Heart right ventricle (tissue), 16 donors: ENCODE measurements at regions not wholly inside any gene's neighbourhood (a gene's known extent, or its start where the extent isn't known, plus 50 kb on each side); places are given as distances from the start of the nearest gene placed in this dataset.

Experiments used
- ATAC-seq, 8 donors: fragments of 200-7000 bp; cut with Tn5 transposase; one replicate each; pipeline ENCODE4 v1.9.1; 2020; ENCODE audit warnings: mild to moderate bottlenecking in 8 of 8, moderate library complexity in 8 of 8, moderate number of reproducible peaks in 1 of 8
- DNase-seq, 2 donors: peaks; one replicate each; pipeline ENCODE4 v3.0.0-alpha.2; 2020
- H3K27ac ChIP-seq, 10 donors: fragments of 200-600 bp; sonication (generic) in 2 of 10; one replicate each; pipeline versions ENCODE4 v1.5.0 to v1.8.0; 2020 to 2022; ENCODE audit warnings: mild to moderate bottlenecking in 3 of 10
- H3K27me3 ChIP-seq, 7 donors: fragments of 200-600 bp; one replicate each; pipeline ENCODE4 v1.8.0; 2021 to 2022; ENCODE audit warnings: mild to moderate bottlenecking in 2 of 7
- H3K36me3 ChIP-seq, 9 donors: fragments of 200-600 bp; sonication (generic) in 1 of 9; one replicate each; pipeline versions ENCODE4 v1.5.0 to v1.8.0; 2020 to 2022; ENCODE audit warnings: mild to moderate bottlenecking in 2 of 9
- H3K4me1 ChIP-seq, 9 donors: fragments of 200-600 bp; sonication (generic) in 1 of 9; one replicate each; pipeline versions ENCODE4 v1.5.0 to v1.8.0; 2020 to 2022; ENCODE audit warnings: mild to moderate bottlenecking in 4 of 9
- H3K4me3 ChIP-seq, 10 donors: fragments of 200-600 bp; sonication (generic) in 2 of 10; one replicate each; pipeline versions ENCODE4 v1.5.0 to v1.8.0; 2020 to 2022; ENCODE audit warnings: mild to moderate bottlenecking in 7 of 10, moderate library complexity in 2 of 10
- H3K9me3 ChIP-seq, 11 donors: fragments of 200-600 bp in 10 of 11; sonication (generic) in 2 of 11; one replicate each; pipeline versions ENCODE4 v1.5.0 to v1.8.0; 2013 to 2022; ENCODE audit warnings: mild to moderate bottlenecking in 2 of 11, control low read depth in 1 of 11, moderate library complexity in 1 of 11
- CTCF ChIP-seq, 9 donors: fragments of 200-600 bp; sonication (generic) in 2 of 9; IDR thresholded peaks; one replicate each; pipeline versions ENCODE4 v1.5.0 to v1.8.0; 2021 to 2022; ENCODE audit warnings: antibody characterized with exemption in 9 of 9, mild to moderate bottlenecking in 5 of 9, moderate library complexity in 1 of 9
- WGBS, 2 donors: extraction: QIAGEN DNeasy Blood & Tissue Kit; methylation state at CpG; one replicate each; pipeline ENCODE4 v1.1.7; 2013; ENCODE audit warnings: inconsistent platforms in 1 of 2; 5-methylcytosine and 5-hydroxymethylcytosine counted together
- intact Hi-C, 10 donors: fragments of 100-400 bp; cut with DNase I; formaldehyde crosslinking; loops; one replicate each; pipeline versions ENCODE4 v1.11.1 to v1.14.2; 2022
- donor health status: Arrhythmogenic right ventricular cardiomyopathy.
- donor health status: ischemic (EF 13 %, LVEDD 7.1; RV severe dilation, severe dysfunction).
- donor health status: healthy with polysubstance abuse.
- donor health status: DM: no; HTN: yes; CAD: no.
- donor health status: DM: no; HTN: no; CAD: no.
- donor health status: ischemic (EF 25% LVEDD 6.9; RV normal size, moderate dysfunction).
- donor health status: ischemic (EF 25% LVEDD 5.7; RV mildly dilated, moderate dysfunction).
- donor health status: healthy.
- donor health status: DM: yes; HTN: yes; CAD: no.
- donor health status: Ischemic cardiomyopathy.
- donor health status: ischemic (EF 35%, LVEDD 5.7; RV mildly dilated, moderate dysfunction).
- donor health status: nonischemic (EF 11% LVEDD 7.7; RV severe dilation, severe dysfunction).
- donor health status: DM: yes; HTN: yes; CAD: no.
- donor health status: PGD.
- donor health status: ischemic (EF 29% LVEDD 5.4; RV normal size, mild dysfunction).
- donor health status: nonischemic (EF 23%, LVEDD 6.1; RV moderate dilation, normal function).

- peaks cover 0 to 14% (median 2%) of the 10 kb centered on the region in 11 donors for H3K9me3 ChIP-seq
- H3K4me3 ChIP-seq = no peak overlapping the region
- no peaks in the 10 kb centered on the region for H3K36me3 ChIP-seq
- no peak for TF ChIP-seq CTCF (IDR thresholded peaks at IDR 0.05)
- WGBS, 2 donors = 90 to 91% methylated on average over 8 of the region's 8 CpGs
- no peak overlapping the region for H3K27ac ChIP-seq
- peaks cover 0 to 18% (median 5%) of the 10 kb centered on the region in 9 donors for H3K4me1 ChIP-seq
- intact Hi-C loops = no loop called here
- no peak for ATAC-seq
- no peak for DNase-seq
- no peaks in the 10 kb centered on the region for H3K27me3 ChIP-seq
Measured at GRCh38 chr16:9362050-9362449, 270.6 kb downstream of the HAPSTR1 start.

GRCh38 chr16:9362604-9363003 lies 271.2 kb downstream of the HAPSTR1 start:
- intact Hi-C loops = no loop called here
- no peak overlapping the region for H3K4me3 ChIP-seq
- peaks cover 0 to 9% (median 2%) of the 10 kb centered on the region in 11 donors for H3K9me3 ChIP-seq
- H3K36me3 ChIP-seq = no peaks in the 10 kb centered on the region
- no peak overlapping the region for H3K27ac ChIP-seq
- H3K4me1 ChIP-seq = peaks cover 0 to 18% (median 5%) of the 10 kb centered on the region in 9 donors
- no peak for TF ChIP-seq CTCF (IDR thresholded peaks at IDR 0.05)
- no peaks in the 10 kb centered on the region for H3K27me3 ChIP-seq
- WGBS, 2 donors = 77 to 89% methylated on average over 3 of the region's 3 CpGs
- DNase-seq (no peak), ATAC-seq (no peak)

GRCh38 chr16:9363520-9363919 lies 272.1 kb downstream of the HAPSTR1 start:
- Histone ChIP-seq H3K4me3 (no peak overlapping the region), H3K27me3 (no peaks in the 10 kb centered on the region), H3K27ac (no peak overlapping the region), H3K9me3 (no peaks in the 10 kb centered on the region), H3K36me3 (no peaks in the 10 kb centered on the region), H3K4me1 (peaks cover 0 to 18% (median 5%) of the 10 kb centered on the region in 9 donors)
- DNase-seq = no peak
- WGBS, 2 donors = 89 to 95% methylated on average over 10 of the region's 10 CpGs
- no peak for ATAC-seq
- no peak for TF ChIP-seq CTCF (IDR thresholded peaks at IDR 0.05)
- intact Hi-C loops = no loop called here

GRCh38 chr16:9364721-9365369 lies 273.4 kb downstream of the HAPSTR1 start:
- ATAC-seq (peak in 2 of 8 donors; percentile 18 to 19), DNase-seq (no peak)
- H3K9me3 ChIP-seq = no peaks in the 10 kb centered on the region
- TF ChIP-seq CTCF (IDR thresholded peaks at IDR 0.05) = no peak
- H3K27ac ChIP-seq = peak overlapping the region in 4 of 10 donors; percentile 26 to 66 (median 42)
- H3K4me1 ChIP-seq = peaks cover 0 to 20% (median 5%) of the 10 kb centered on the region in 9 donors
- no peaks in the 10 kb centered on the region for H3K36me3 ChIP-seq
- H3K4me3 ChIP-seq = no peak overlapping the region
- no peaks in the 10 kb centered on the region for H3K27me3 ChIP-seq
- WGBS, 2 donors = 66 to 73% methylated on average over 2 of the region's 2 CpGs
- intact Hi-C loops = no loop called here
